Thymus (tissue), 11 donors: ENCODE measurements at regions not wholly inside any gene's neighbourhood (a gene's known extent, or its start where the extent isn't known, plus 50 kb on each side); places are given as distances from the start of the nearest gene placed in this dataset.

Experiments
- DNase-seq, 9 donors: peaks; one replicate each; pipeline ENCODE4 v3.0.0-alpha.2; 2013; ENCODE audit warnings: low spot score in 9 of 9, low read depth in 6 of 9, missing footprints in 1 of 9
- H3K27ac ChIP-seq, 2 donors: one replicate each; pipeline ENCODE4 v1.5.1; 2013; ENCODE audit warnings: control low read depth in 1 of 2, low read depth in 1 of 2, low read length in 1 of 2, mild to moderate bottlenecking in 1 of 2, moderate library complexity in 1 of 2
- H3K27me3 ChIP-seq, 2 donors: one replicate each; pipeline ENCODE4 v1.5.1; 2013; ENCODE audit warnings: low read length in 1 of 2; ENCODE audit not compliant: control insufficient read depth in 2 of 2, insufficient read depth in 1 of 2
- H3K36me3 ChIP-seq, 2 donors: one replicate each; pipeline ENCODE4 v1.5.1; 2013; ENCODE audit warnings: low read length in 1 of 2, mild to moderate bottlenecking in 1 of 2, moderate library complexity in 1 of 2; ENCODE audit not compliant: control insufficient read depth in 2 of 2, insufficient read depth in 2 of 2
- H3K4me1 ChIP-seq, 2 donors: one replicate each; pipeline ENCODE4 v1.5.1; 2013; ENCODE audit warnings: low read length in 2 of 2; ENCODE audit not compliant: control insufficient read depth in 2 of 2, insufficient read depth in 2 of 2
- H3K4me3 ChIP-seq, 2 donors: one replicate each; pipeline ENCODE4 v1.5.1; 2013; ENCODE audit warnings: low read length in 2 of 2, control low read depth in 1 of 2, mild to moderate bottlenecking in 1 of 2
- H3K9me3 ChIP-seq, 2 donors: one replicate each; pipeline ENCODE4 v1.5.1; 2013; ENCODE audit warnings: low read length in 1 of 2, mild to moderate bottlenecking in 1 of 2; ENCODE audit not compliant: control insufficient read depth in 2 of 2, insufficient read depth in 1 of 2
- WGBS: extraction: QIAGEN DNeasy Blood & Tissue Kit; methylation state at CpG from one replicate; pipeline ENCODE4 v1.1.7; 2013; 5-methylcytosine and 5-hydroxymethylcytosine counted together
- donor health status: healthy.

DNA sequence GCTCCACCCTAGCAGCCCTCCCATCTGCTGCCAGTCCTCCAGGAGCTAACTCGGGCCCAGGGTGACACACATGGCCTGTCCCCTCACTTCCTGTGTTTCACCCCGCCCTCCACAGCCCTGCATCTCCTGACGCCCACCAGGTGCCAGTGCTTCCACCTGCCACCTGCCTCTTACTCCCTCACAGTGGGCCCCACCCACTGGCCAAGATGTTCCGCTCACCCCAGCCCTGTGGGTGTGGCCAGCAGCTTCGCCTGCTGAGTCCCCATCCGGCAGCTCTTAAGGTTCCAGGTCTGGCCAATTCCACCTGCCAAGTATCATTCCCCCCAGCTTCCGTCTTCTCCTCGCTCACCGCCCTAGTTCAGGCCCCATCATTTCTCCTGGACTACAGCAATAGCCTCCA is 184.1 kb downstream of the MBOAT1 start:
- Histone ChIP-seq H3K36me3 (no peaks in the 10 kb centered on the region), H3K4me1 (peaks cover 7 to 8% of the 10 kb centered on the region in 2 donors), H3K4me3 (no peak overlapping the region), H3K27me3 (peaks cover 0 to 13% of the 10 kb centered on the region in 2 donors), H3K9me3 (no peaks in the 10 kb centered on the region), H3K27ac (no peak overlapping the region)
- DNase-seq: no peak
- WGBS: 88% methylated on average over 9 of the region's 9 CpGs

GRCh38 chr6:20028562-20028961 is 183.7 kb downstream of the MBOAT1 start:
- H3K9me3 ChIP-seq: no peaks in the 10 kb centered on the region
- peaks cover 7 to 8% of the 10 kb centered on the region in 2 donors for H3K4me1 ChIP-seq
- no peak overlapping the region for H3K4me3 ChIP-seq
- DNase-seq: no peak
- no peak overlapping the region for H3K27ac ChIP-seq
- peaks cover 0 to 13% of the 10 kb centered on the region in 2 donors for H3K27me3 ChIP-seq
- WGBS: 96% methylated on average over 4 of the region's 4 CpGs
- no peaks in the 10 kb centered on the region for H3K36me3 ChIP-seq

DNA sequence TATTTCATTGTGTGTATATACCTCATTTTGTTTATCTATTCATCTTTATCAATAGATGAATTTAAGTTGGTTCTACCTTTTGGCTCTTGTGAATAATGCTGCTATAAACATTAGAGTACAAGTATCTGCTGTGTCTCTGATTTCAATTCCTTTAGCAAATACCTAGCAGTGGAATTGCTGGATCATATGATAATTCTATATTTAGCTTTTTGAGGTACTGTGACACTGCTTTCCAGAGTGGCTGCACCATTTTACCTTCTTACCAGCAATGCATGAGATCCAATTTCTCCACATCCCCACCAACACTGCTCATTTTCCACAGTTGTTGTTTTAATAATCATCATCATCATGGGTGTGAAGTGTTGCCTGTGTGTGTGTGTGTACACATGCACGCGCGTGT is 182.3 kb downstream of the MBOAT1 start:
- Histone ChIP-seq H3K9me3 (no peaks in the 10 kb centered on the region), H3K4me1 (no peaks in the 10 kb centered on the region), H3K27ac (no peak overlapping the region), H3K36me3 (no peaks in the 10 kb centered on the region), H3K27me3 (peaks cover 0 to 8% of the 10 kb centered on the region in 2 donors), H3K4me3 (no peak overlapping the region)
- DNase-seq: no peak
- WGBS: 98% methylated on average over 3 of the region's 3 CpGs

DNA sequence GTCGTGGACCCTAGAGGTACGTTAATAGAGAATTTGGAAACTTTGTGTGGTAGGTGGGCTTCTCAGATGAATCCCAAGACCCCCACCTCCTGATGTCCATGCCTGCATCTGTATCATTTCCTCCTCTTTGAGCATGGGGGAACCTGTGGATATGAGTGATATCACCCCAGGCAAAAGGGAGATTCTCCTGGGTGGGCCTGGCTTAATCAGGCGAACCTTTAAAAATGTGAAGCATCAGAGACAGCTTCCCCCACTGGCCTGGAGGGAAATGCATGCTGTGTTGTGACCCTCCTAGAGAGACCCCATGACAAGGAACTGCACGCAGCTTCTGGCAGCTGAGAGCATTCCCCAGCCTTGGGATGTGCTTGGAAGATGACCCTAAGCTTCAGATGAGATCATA is 180.9 kb downstream of the MBOAT1 start:
- H3K27me3 ChIP-seq: peaks cover 0 to 8% of the 10 kb centered on the region in 2 donors
- no peaks in the 10 kb centered on the region for H3K9me3 ChIP-seq
- no peak for DNase-seq
- no peaks in the 10 kb centered on the region for H3K4me1 ChIP-seq
- no peaks in the 10 kb centered on the region for H3K36me3 ChIP-seq
- no peak overlapping the region for H3K4me3 ChIP-seq
- 96% methylated on average over 4 of the region's 4 CpGs for WGBS
- no peak overlapping the region for H3K27ac ChIP-seq

- Histone ChIP-seq H3K4me3 (no peak overlapping the region), H3K27ac (no peak overlapping the region), H3K4me1 (no peaks in the 10 kb centered on the region), H3K36me3 (no peaks in the 10 kb centered on the region), H3K27me3 (peaks cover 0 to 8% of the 10 kb centered on the region in 2 donors), H3K9me3 (no peaks in the 10 kb centered on the region)
- 57% methylated on average over 8 of the region's 8 CpGs for WGBS
- DNase-seq: no peak
These were observed 178.4 kb downstream of the MBOAT1 start for GRCh38 chr6:20033697-20034407.

DNA sequence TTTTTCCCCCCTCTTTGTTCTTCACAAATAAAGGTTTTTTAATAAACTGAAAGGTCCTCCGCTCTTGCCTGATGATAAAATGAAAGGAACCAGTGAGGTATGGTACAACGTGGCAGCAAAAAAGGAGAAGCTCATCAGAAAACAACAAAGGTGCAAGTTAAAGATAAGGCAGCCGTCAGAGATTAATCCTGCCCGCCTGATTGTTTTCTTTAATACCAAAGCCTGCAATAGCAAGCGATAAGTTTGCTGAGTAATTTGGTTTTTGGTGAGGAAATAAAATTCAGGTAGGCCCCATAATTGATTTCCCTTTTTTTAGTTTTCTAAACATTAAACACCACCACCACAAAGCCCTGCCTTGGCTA is 177.9 kb downstream of the MBOAT1 start:
- Histone ChIP-seq H3K27me3 (peaks cover 0 to 8% of the 10 kb centered on the region in 2 donors), H3K36me3 (no peaks in the 10 kb centered on the region), H3K9me3 (no peaks in the 10 kb centered on the region), H3K4me1 (no peaks in the 10 kb centered on the region), H3K4me3 (no peak overlapping the region), H3K27ac (no peak overlapping the region)
- 18% methylated on average over 5 of the region's 5 CpGs for WGBS
- DNase-seq: no peak

DNA sequence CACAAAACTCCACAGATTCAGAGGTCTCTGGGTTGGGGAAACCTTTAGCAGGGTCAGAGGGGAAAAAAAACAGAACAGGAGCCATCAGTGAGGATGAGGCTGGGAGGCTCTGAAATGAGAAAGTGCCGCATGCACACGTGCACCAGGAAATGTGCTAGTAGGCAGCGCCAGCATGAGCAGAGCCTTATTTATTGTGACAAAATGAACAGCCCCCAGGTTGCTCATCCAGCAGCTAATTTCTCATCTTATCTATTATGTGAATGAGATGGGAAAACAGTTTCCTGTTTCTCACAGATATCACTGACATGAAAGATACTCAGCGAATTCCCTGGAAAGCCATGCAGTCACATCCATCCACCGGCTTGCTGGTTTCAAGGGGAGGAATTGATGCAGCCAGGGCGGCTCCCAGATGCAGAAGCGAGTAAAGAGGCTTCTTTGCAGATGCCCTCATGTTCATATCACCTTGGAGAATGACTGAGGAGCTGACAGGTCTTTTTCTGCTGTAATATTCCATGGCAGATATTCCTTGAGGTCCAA is 176.1 kb downstream of the MBOAT1 start:
- 92% methylated on average over 7 of the region's 7 CpGs for WGBS
- Histone ChIP-seq H3K27ac (no peak overlapping the region), H3K9me3 (no peaks in the 10 kb centered on the region), H3K4me1 (no peaks in the 10 kb centered on the region), H3K36me3 (no peaks in the 10 kb centered on the region), H3K4me3 (no peak overlapping the region), H3K27me3 (peaks cover 0 to 8% of the 10 kb centered on the region in 2 donors)
- DNase-seq: no peak

DNA sequence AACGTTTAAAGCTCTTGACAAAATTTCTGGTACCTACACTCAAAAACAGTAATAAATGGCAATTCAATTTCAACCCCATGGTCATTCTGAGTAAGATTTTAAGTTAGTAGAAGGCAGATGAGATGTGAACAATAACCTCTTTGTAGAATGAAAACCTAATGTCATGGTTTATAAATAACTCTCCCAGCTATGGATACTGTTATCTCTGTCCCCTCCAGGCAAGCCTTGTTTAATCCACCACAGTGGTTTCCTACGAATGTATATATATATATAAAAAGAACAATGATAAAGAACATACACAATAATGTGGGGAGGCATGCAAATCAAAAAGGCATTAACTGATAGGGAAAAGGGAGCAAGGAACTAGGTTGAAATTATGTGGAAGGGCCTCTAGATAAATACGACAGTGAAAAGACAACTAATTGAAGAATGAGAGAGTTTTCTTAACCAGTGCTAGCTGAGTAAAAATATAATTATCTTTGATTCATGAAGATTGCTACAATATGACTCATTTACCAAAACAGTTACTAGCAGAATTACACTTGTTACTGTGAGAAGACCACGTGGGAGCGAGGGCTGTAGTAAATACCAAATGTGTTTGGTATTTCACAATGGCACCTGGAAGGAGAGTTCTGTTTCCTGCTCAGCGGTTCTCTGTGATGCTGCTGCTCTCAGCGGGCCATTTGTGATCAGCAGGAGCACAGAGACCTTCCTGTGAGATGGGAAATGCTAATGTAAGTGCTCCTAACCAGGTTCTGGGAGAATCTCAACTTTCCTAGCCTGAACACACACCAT is 173.7 kb downstream of the MBOAT1 start:
- Histone ChIP-seq H3K4me1 (no peaks in the 10 kb centered on the region), H3K4me3 (no peak overlapping the region), H3K9me3 (no peaks in the 10 kb centered on the region), H3K36me3 (no peaks in the 10 kb centered on the region), H3K27me3 (no peaks in the 10 kb centered on the region), H3K27ac (no peak overlapping the region)
- WGBS: 89% methylated on average over 7 of the region's 7 CpGs
- DNase-seq: no peak

DNA sequence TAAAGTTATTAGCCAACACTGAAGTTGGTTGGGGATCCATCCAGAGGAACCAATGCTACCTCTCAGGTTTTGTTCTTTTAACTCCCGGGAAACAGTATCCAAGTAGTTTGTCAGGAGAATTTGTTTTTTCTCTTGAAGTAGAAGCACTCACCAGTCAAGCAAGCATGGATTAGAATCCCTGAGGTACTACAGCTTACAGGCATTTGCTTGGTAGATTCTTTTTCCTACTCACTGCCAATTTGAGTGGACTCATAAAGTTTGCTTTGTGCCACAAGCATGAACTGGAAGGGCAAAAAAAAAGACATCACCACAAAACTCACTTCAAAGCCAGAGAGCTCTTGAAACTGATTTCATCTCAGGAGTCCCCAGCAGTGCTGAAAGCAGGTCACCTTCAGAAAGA is 167.4 kb downstream of the MBOAT1 start:
- Histone ChIP-seq H3K9me3 (no peaks in the 10 kb centered on the region), H3K4me3 (no peak overlapping the region), H3K36me3 (no peaks in the 10 kb centered on the region), H3K27me3 (no peaks in the 10 kb centered on the region), H3K27ac (no peak overlapping the region), H3K4me1 (no peaks in the 10 kb centered on the region)
- WGBS: 91% methylated on average over 1 of the region's 1 CpG
- DNase-seq: no peak
